ENCODE measurements at regions not wholly inside any gene's neighbourhood (a gene's known extent, or its start where the extent isn't known, plus 50 kb on each side); places are given as distances from the start of the nearest gene placed in this dataset.

- TF ChIP-seq EZH2 (IDR thresholded peaks at IDR 0.05; ENCODE audit: insufficient read depth, low read length): no peak
- TF ChIP-seq, protein P1, sequence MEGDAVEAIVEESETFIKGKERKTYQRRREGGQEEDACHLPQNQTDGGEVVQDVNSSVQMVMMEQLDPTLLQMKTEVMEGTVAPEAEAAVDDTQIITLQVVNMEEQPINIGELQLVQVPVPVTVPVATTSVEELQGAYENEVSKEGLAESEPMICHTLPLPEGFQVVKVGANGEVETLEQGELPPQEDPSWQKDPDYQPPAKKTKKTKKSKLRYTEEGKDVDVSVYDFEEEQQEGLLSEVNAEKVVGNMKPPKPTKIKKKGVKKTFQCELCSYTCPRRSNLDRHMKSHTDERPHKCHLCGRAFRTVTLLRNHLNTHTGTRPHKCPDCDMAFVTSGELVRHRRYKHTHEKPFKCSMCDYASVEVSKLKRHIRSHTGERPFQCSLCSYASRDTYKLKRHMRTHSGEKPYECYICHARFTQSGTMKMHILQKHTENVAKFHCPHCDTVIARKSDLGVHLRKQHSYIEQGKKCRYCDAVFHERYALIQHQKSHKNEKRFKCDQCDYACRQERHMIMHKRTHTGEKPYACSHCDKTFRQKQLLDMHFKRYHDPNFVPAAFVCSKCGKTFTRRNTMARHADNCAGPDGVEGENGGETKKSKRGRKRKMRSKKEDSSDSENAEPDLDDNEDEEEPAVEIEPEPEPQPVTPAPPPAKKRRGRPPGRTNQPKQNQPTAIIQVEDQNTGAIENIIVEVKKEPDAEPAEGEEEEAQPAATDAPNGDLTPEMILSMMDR (IDR thresholded peaks at IDR 0.05; ENCODE audit: insufficient read depth, low read depth, low read length): no peak
- DNase-seq (ENCODE audit: low read depth): no peak
Observed at GRCh38 chr17:6212766-6213165, 142.6 kb downstream of the WSCD1 start.

DNA sequence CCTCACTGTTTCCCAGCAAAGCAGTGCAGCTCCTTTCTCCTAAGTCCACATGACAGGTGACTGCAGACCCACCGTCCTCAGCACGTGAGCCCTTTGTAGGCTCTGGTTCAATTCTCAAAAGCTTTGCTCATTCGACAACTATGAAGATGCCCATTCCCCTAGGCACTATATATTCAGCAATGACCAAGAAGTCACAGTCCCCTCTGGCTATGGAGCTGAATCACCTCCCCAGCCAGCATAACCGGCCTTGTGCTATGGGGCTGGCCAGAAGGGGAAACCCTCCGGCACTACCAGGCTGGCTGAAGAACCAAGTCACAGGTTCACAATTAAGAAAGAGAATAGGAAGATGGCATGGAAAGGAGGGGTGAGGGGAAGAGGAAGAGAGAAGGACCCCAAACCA is 139.7 kb downstream of the WSCD1 start:
- Mint-ChIP-seq H3K4me3 (ENCODE audit: unreplicated experiment) (no peak overlapping the region), H3K27me3 (ENCODE audit: low read depth, unreplicated experiment) (peaks cover 80% of the 10 kb centered on the region), H3K9me3 (ENCODE audit: unreplicated experiment) (peaks cover 3% of the 10 kb centered on the region), H3K4me1 (ENCODE audit: low read depth, unreplicated experiment) (no peaks in the 10 kb centered on the region), H3K27ac (ENCODE audit: unreplicated experiment) (no peak overlapping the region), H3K36me3 (ENCODE audit: low read depth, unreplicated experiment) (no peaks in the 10 kb centered on the region)
- H3K36me3 ChIP-seq (ENCODE audit: insufficient read depth, low read length): no peaks in the 10 kb centered on the region
- no peaks in the 10 kb centered on the region for H3K9me3 ChIP-seq (ENCODE audit: insufficient read depth, low read depth, low read length)
- no peak overlapping the region for H2AFZ ChIP-seq (ENCODE audit: low read depth, low read length)
- no peaks in the 10 kb centered on the region for H3K79me2 ChIP-seq (ENCODE audit: insufficient read depth, low read length)
- DNase-seq (ENCODE audit: low read depth): no peak
- H3K4me2 ChIP-seq (ENCODE audit: low read length): no peak overlapping the region
- no peaks in the 10 kb centered on the region for H4K20me1 ChIP-seq (ENCODE audit: insufficient read depth, low read length)
- FAIRE-seq: no peak
- TF ChIP-seq EZH2 (IDR thresholded peaks at IDR 0.05; ENCODE audit: insufficient read depth, low read length): no peak
- TF ChIP-seq, protein P1 (IDR thresholded peaks at IDR 0.05; ENCODE audit: insufficient read depth, low read depth, low read length): no peak
- no peak overlapping the region for H3K4me3 ChIP-seq (ENCODE audit: insufficient read depth, low read depth, low read length)
- H3K9ac ChIP-seq (ENCODE audit: low read length): no peak overlapping the region
- peaks cover 29% of the 10 kb centered on the region for H3K27me3 ChIP-seq (ENCODE audit: insufficient read depth, low read length)
- H3K4me1 ChIP-seq (ENCODE audit: insufficient read depth, low read length): no peaks in the 10 kb centered on the region
- no peak overlapping the region for H3K27ac ChIP-seq (ENCODE audit: low read depth, low read length)

More at GRCh38 chr17:6212766-6213165, 142.6 kb downstream of the WSCD1 start:
- Histone ChIP-seq H4K20me1 (ENCODE audit: insufficient read depth, low read length) (no peaks in the 10 kb centered on the region), H3K9me3 (ENCODE audit: insufficient read depth, low read depth, low read length) (peaks cover 4% of the 10 kb centered on the region), H3K4me3 (ENCODE audit: insufficient read depth, low read depth, low read length) (no peak overlapping the region), H2AFZ (ENCODE audit: low read depth, low read length) (no peak overlapping the region), H3K79me2 (ENCODE audit: insufficient read depth, low read length) (no peaks in the 10 kb centered on the region), H3K9ac (ENCODE audit: low read length) (no peak overlapping the region), H3K27me3 (ENCODE audit: insufficient read depth, low read length) (peaks cover 20% of the 10 kb centered on the region), H3K27ac (ENCODE audit: low read depth, low read length) (no peak overlapping the region), H3K36me3 (ENCODE audit: insufficient read depth, low read length) (no peaks in the 10 kb centered on the region), H3K4me2 (ENCODE audit: low read length) (no peak overlapping the region), H3K4me1 (ENCODE audit: insufficient read depth, low read length) (no peaks in the 10 kb centered on the region)
- H3K36me3 Mint-ChIP-seq (ENCODE audit: low read depth, unreplicated experiment): no peaks in the 10 kb centered on the region
- no peak overlapping the region for H3K4me3 Mint-ChIP-seq (ENCODE audit: unreplicated experiment)
- FAIRE-seq: no peak
- peaks cover 77% of the 10 kb centered on the region for H3K27me3 Mint-ChIP-seq (ENCODE audit: low read depth, unreplicated experiment)
- no peak overlapping the region for H3K27ac Mint-ChIP-seq (ENCODE audit: unreplicated experiment)
- no peaks in the 10 kb centered on the region for H3K4me1 Mint-ChIP-seq (ENCODE audit: low read depth, unreplicated experiment)
- peaks cover 1% of the 10 kb centered on the region for H3K9me3 Mint-ChIP-seq (ENCODE audit: unreplicated experiment)

- Histone ChIP-seq H3K27me3 (ENCODE audit: insufficient read depth, low read length) (peaks cover 25% of the 10 kb centered on the region), H3K79me2 (ENCODE audit: insufficient read depth, low read length) (no peaks in the 10 kb centered on the region), H3K9ac (ENCODE audit: low read length) (no peak overlapping the region), H3K36me3 (ENCODE audit: insufficient read depth, low read length) (no peaks in the 10 kb centered on the region), H3K4me3 (ENCODE audit: insufficient read depth, low read depth, low read length) (no peak overlapping the region), H3K4me2 (ENCODE audit: low read length) (no peak overlapping the region), H2AFZ (ENCODE audit: low read depth, low read length) (no peak overlapping the region), H4K20me1 (ENCODE audit: insufficient read depth, low read length) (no peaks in the 10 kb centered on the region), H3K4me1 (ENCODE audit: insufficient read depth, low read length) (no peaks in the 10 kb centered on the region), H3K27ac (ENCODE audit: low read depth, low read length) (no peak overlapping the region), H3K9me3 (ENCODE audit: insufficient read depth, low read depth, low read length) (no peaks in the 10 kb centered on the region)
- H3K27me3 Mint-ChIP-seq (ENCODE audit: low read depth, unreplicated experiment): peaks cover 74% of the 10 kb centered on the region
- FAIRE-seq: no peak
- H3K4me1 Mint-ChIP-seq (ENCODE audit: low read depth, unreplicated experiment): no peaks in the 10 kb centered on the region
- peaks cover 3% of the 10 kb centered on the region for H3K9me3 Mint-ChIP-seq (ENCODE audit: unreplicated experiment)
- no peak for DNase-seq (ENCODE audit: low read depth)
- no peaks in the 10 kb centered on the region for H3K36me3 Mint-ChIP-seq (ENCODE audit: low read depth, unreplicated experiment)
- no peak for TF ChIP-seq EZH2 (IDR thresholded peaks at IDR 0.05; ENCODE audit: insufficient read depth, low read length)
- TF ChIP-seq, protein P1 (IDR thresholded peaks at IDR 0.05; ENCODE audit: insufficient read depth, low read depth, low read length): no peak
- H3K27ac Mint-ChIP-seq (ENCODE audit: unreplicated experiment): no peak overlapping the region
- no peak overlapping the region for H3K4me3 Mint-ChIP-seq (ENCODE audit: unreplicated experiment)
Observed at GRCh38 chr17:6208608-6209180, 138.5 kb downstream of the WSCD1 start.
